HCT116 (cell line): ENCODE measurements at regions not wholly inside any gene's neighbourhood (a gene's known extent, or its start where the extent isn't known, plus 50 kb on each side); places are given as distances from the start of the nearest gene placed in this dataset.

Experiments
- ATAC-seq: fragments of 200-7000 bp; cut with Tn5 transposase; 2 replicates; pipeline ENCODE4 v1.9.1; 2020; ENCODE audit warnings: mild to moderate bottlenecking, moderate library complexity
- BruUV-seq: library from RNA; stranded (reverse); fragments of 400-500 nt; replicated peaks from 2 replicates; lab custom pipeline; 2021; lab: Mats Ljungman, UMichigan
- CTCF ChIA-PET: fragments of 300-600 bp; sonication (Branson Sonifier 250); formaldehyde crosslinking; loops from one replicate; lab custom pipeline; 2021; ENCODE audit warnings: antibody characterized with exemption; lab: Charles Lee
- POLR2A ChIA-PET: fragments of 300-600, 350-600 bp; sonication (Branson Sonifier 250); formaldehyde crosslinking; loops from one replicate; lab custom pipeline; 2021; ENCODE audit warnings: antibody characterized with exemption; lab: Charles Lee
- RAD21 ChIA-PET, 2 experiments: fragments of 300-600 bp; sonication (Branson Sonifier 250); formaldehyde crosslinking; loops; one replicate each; lab custom pipeline; 2023; ENCODE audit warnings: low total read pairs in 2 of 2; ENCODE audit not compliant: uncharacterized antibody in 2 of 2, unreplicated experiment in 2 of 2, low non-redundant PET in 1 of 2; lab: Charles Lee
- DNase-seq: peaks from one replicate; pipeline ENCODE4 v3.0.0-alpha.2; 2010; ENCODE audit warnings: low read depth, low spot score
- H2AFZ ChIP-seq: fragments of 200-600 bp; shearing (Covaris generic), sonication (generic); 2 replicates; pipeline ENCODE4 v1.6.1; 2017; ENCODE audit warnings: low read depth, mixed run types, mixed read lengths, antibody characterized with exemption, low read length; ENCODE audit not compliant: poor library complexity, severe bottlenecking
- H3K27ac ChIP-seq: 2 replicates; pipeline ENCODE4 v1.5.1; 2012; ENCODE audit warnings: low read depth, low read length
- H3K27me3 ChIP-seq: fragments of 200-600 bp; sonication (generic); 2 replicates; pipeline ENCODE4 v1.6.1; 2016; ENCODE audit warnings: mixed run types, low read length, mixed read lengths; ENCODE audit not compliant: insufficient read depth
- H3K36me3 ChIP-seq, 2 experiments: fragments of 200-500 bp in 1 of 2; fragments of 200-600 bp in 1 of 2; sonication (Bioruptor generic) in 1 of 2; sonication (generic) in 1 of 2; 2 replicates each; pipeline versions ENCODE4 v1.5.1 to v1.6.1; 2014 to 2016; ENCODE audit warnings: low read length in 2 of 2, inconsistent platforms in 1 of 2, mixed read lengths in 1 of 2, mixed run types in 1 of 2; ENCODE audit not compliant: insufficient read depth in 2 of 2, control insufficient read depth in 1 of 2
- H3K4me1 ChIP-seq, 2 experiments: fragments of 200-600 bp in 1 of 2; sonication (generic) in 1 of 2; 2 replicates each; pipeline versions ENCODE4 v1.5.1 to v1.6.1; 2012 to 2017; ENCODE audit warnings: low read length in 2 of 2, inconsistent platforms in 1 of 2, mild to moderate bottlenecking in 1 of 2, mixed read lengths in 1 of 2, mixed run types in 1 of 2, moderate library complexity in 1 of 2; ENCODE audit not compliant: insufficient read depth in 2 of 2, control insufficient read depth in 1 of 2
- H3K4me2 ChIP-seq: fragments of 200-600 bp; sonication (generic); 2 replicates; pipeline ENCODE4 v1.6.1; 2017; ENCODE audit warnings: mixed run types, low read length, mixed read lengths
- H3K4me3 ChIP-seq, 2 experiments: fragments of 200-600 bp in 1 of 2; sonication (generic) in 1 of 2; replicated peaks in 1 of 2; 2 replicates each; pipeline ENCODE4 v1.5.1; 2011 to 2016; ENCODE audit warnings: low read length in 2 of 2, control low read depth in 1 of 2, low read depth in 1 of 2, mild to moderate bottlenecking in 1 of 2, mixed read lengths in 1 of 2, mixed run types in 1 of 2
- H3K79me2 ChIP-seq: fragments of 200-600 bp; sonication (generic); 2 replicates; pipeline ENCODE4 v1.6.1; 2017; ENCODE audit warnings: mild to moderate bottlenecking, mixed run types, low read length, moderate library complexity, mixed read lengths; ENCODE audit not compliant: insufficient read depth
- H3K9ac ChIP-seq: fragments of 200-600 bp; sonication (generic); 2 replicates; pipeline ENCODE4 v1.6.1; 2016; ENCODE audit warnings: low read length, mixed read lengths
- H3K9me2 ChIP-seq: fragments of 200-600 bp; sonication (generic), shearing (Covaris generic); 2 replicates; pipeline ENCODE4 v1.6.1; 2017; ENCODE audit warnings: mixed run types, mild to moderate bottlenecking, moderate library complexity; ENCODE audit not compliant: insufficient read depth
- H3K9me3 ChIP-seq, 2 experiments: fragments of 200-500 bp in 1 of 2; fragments of 200-600 bp in 1 of 2; sonication (Bioruptor generic) in 1 of 2; sonication (generic) in 1 of 2; 2 replicates each; pipeline ENCODE4 v1.6.1; 2014 to 2017; ENCODE audit warnings: low read length in 2 of 2, mixed read lengths in 2 of 2, inconsistent platforms in 1 of 2, low read depth in 1 of 2, mild to moderate bottlenecking in 1 of 2, mixed run types in 1 of 2, moderate library complexity in 1 of 2; ENCODE audit not compliant: control insufficient read depth in 1 of 2, insufficient read depth in 1 of 2
- H4K20me1 ChIP-seq: fragments of 200-600 bp; sonication (generic), shearing (Covaris generic); 2 replicates; pipeline ENCODE4 v1.6.1; 2017; ENCODE audit warnings: mixed run types, mild to moderate bottlenecking, moderate library complexity; ENCODE audit not compliant: insufficient read depth
- CBX3 ChIP-seq: IDR thresholded peaks from 2 replicates; pipeline ENCODE4 v1.6.1; 2012; ENCODE audit warnings: low read depth
- CEBPB ChIP-seq: IDR thresholded peaks from 2 replicates; pipeline ENCODE4 v1.6.1; 2012; ENCODE audit warnings: low read depth
- EGR1 ChIP-seq: IDR thresholded peaks from 2 replicates; pipeline ENCODE4 v1.6.1; 2012; ENCODE audit warnings: low read depth
- ELF1 ChIP-seq: IDR thresholded peaks from 2 replicates; pipeline ENCODE4 v1.6.1; 2012; ENCODE audit warnings: low read depth, borderline replicate concordance
- EZH2phosphoT487 ChIP-seq: fragments of 200-600 bp; IDR thresholded peaks from 2 replicates; pipeline ENCODE4 v1.6.1; 2018; ENCODE audit warnings: antibody characterized with exemption, borderline replicate concordance
- FOSL1 ChIP-seq: IDR thresholded peaks from 2 replicates; pipeline ENCODE4 v1.6.1; 2012; ENCODE audit warnings: low read depth
- MAX ChIP-seq: IDR thresholded peaks from 2 replicates; pipeline ENCODE4 v1.6.1; 2012
- POLR2A ChIP-seq: IDR thresholded peaks from 2 replicates; pipeline ENCODE4 v1.7.0; 2011; ENCODE audit warnings: borderline replicate concordance; ENCODE audit not compliant: insufficient read depth, insufficient read length; ENCODE audit errors: extremely low read depth
- POLR2AphosphoS5 ChIP-seq: IDR thresholded peaks from 2 replicates; pipeline ENCODE4 v1.6.1; 2011; ENCODE audit warnings: mild to moderate bottlenecking, low read depth, low read length, moderate library complexity
- RAD21 ChIP-seq: IDR thresholded peaks from 2 replicates; pipeline ENCODE4 v1.6.1; 2012; ENCODE audit warnings: low read depth, mild to moderate bottlenecking
- REST ChIP-seq: IDR thresholded peaks from 2 replicates; pipeline ENCODE4 v1.6.1; 2012; ENCODE audit warnings: low read depth
- SIN3A ChIP-seq: IDR thresholded peaks from 2 replicates; pipeline ENCODE4 v1.6.1; 2012; ENCODE audit warnings: low read depth
- SRF ChIP-seq: IDR thresholded peaks from 2 replicates; pipeline ENCODE4 v1.6.1; 2012; ENCODE audit warnings: low read depth
- TCF7L2 ChIP-seq: IDR thresholded peaks from 2 replicates; pipeline ENCODE4 v1.7.0; 2011; ENCODE audit warnings: borderline replicate concordance, inconsistent platforms; ENCODE audit not compliant: insufficient read depth, insufficient read length; ENCODE audit errors: extremely low read depth
- YY1 ChIP-seq: IDR thresholded peaks from 2 replicates; pipeline ENCODE4 v1.6.1; 2011; ENCODE audit warnings: low read length, low read depth, moderate library complexity, mild to moderate bottlenecking; ENCODE audit not compliant: insufficient replicate concordance; ENCODE audit errors: extremely low read depth
- ZBTB33 ChIP-seq: IDR thresholded peaks from 2 replicates; pipeline ENCODE4 v1.6.1; 2011; ENCODE audit warnings: mild to moderate bottlenecking, low read length, moderate library complexity; ENCODE audit not compliant: insufficient replicate concordance; ENCODE audit errors: extremely low read depth
- ZFX ChIP-seq: fragments of 450-650 bp; IDR thresholded peaks from 2 replicates; pipeline ENCODE4 v1.6.1; 2017
- ZNF274 ChIP-seq: fragments of 200-500 bp; sonication (Bioruptor generic); IDR thresholded peaks from 2 replicates; pipeline ENCODE4 v1.6.1; 2014; ENCODE audit warnings: mild to moderate bottlenecking, low read depth, low read length, inconsistent platforms
- intact Hi-C: fragments of 100-400 bp; cut with micrococcal nuclease; formaldehyde crosslinking; loops from 2 replicates; pipeline ENCODE4 v1.10.0; 2022
- TF ChIP-seq, protein P1 (sequence below): IDR thresholded peaks from 2 replicates; pipeline ENCODE4 v1.6.1; 2012

GRCh38 chr10:84718877-84719616 lies 390.7 kb downstream of the CCSER2 start:
- ATAC-seq, result no peak
- H3K4me3 ChIP-seq, result no peak overlapping the region
- no peaks in the 10 kb centered on the region for H3K9me3 ChIP-seq
- intact Hi-C loops, result loop anchor here (5.0 to 10.0 kb wide), 3 partner anchors 52 to 454 kb away; no protein-coding TSS in a partner anchor
- H3K27me3 ChIP-seq, result peaks cover 41% of the 10 kb centered on the region
- no peak overlapping the region for H3K4me2 ChIP-seq
- RAD21 ChIA-PET, result no interaction called here
- POLR2A ChIA-PET, result no interaction called here
- H2AFZ ChIP-seq, result no peak overlapping the region
- H3K79me2 ChIP-seq, result no peaks in the 10 kb centered on the region
- CTCF ChIA-PET, result interaction anchor here (1.5 to 2.7 kb wide), 2 partner anchors 106 to 179 kb away, joined by 4 to 8 read pairs; no protein-coding TSS in a partner anchor
- no peak overlapping the region for H3K27ac ChIP-seq
- DNase-seq, result no peak
- TF ChIP-seq MAX (no peak), TCF7L2 (no peak), ZNF274 (no peak), ZBTB33 (no peak), SIN3A (no peak), CBX3 (no peak), EZH2phosphoT487 (no peak), ZFX (no peak), FOSL1 (no peak), EGR1 (no peak), YY1 (no peak), ELF1 (no peak), REST (no peak), SRF (no peak), POLR2AphosphoS5 (no peak), RAD21 (no peak), CEBPB (no peak), POLR2A (no peak)
- TF ChIP-seq, protein P1, sequence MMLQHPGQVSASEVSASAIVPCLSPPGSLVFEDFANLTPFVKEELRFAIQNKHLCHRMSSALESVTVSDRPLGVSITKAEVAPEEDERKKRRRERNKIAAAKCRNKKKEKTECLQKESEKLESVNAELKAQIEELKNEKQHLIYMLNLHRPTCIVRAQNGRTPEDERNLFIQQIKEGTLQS, result no peak
- H3K9ac ChIP-seq, result no peak overlapping the region
- no TSS peak for BruUV-seq
- H3K36me3 ChIP-seq, result no peaks in the 10 kb centered on the region
- no peaks in the 10 kb centered on the region for H3K9me2 ChIP-seq
- no peaks in the 10 kb centered on the region for H3K4me1 ChIP-seq
- no peaks in the 10 kb centered on the region for H4K20me1 ChIP-seq
